Right lung (tissue), 2 donors: ENCODE measurements at regions not wholly inside any gene's neighbourhood (a gene's known extent, or its start where the extent isn't known, plus 50 kb on each side); places are given as distances from the start of the nearest gene placed in this dataset.
"Not testable (repeated sequence)": the region's sequence is repeated elsewhere in the genome, so short reads cannot be mapped to it uniquely, and the experiment has no call there.

Source experiments
- DNase-seq, 2 donors: peaks; one replicate each; pipeline ENCODE4 v3.0.0-alpha.2; 2013

DNA sequence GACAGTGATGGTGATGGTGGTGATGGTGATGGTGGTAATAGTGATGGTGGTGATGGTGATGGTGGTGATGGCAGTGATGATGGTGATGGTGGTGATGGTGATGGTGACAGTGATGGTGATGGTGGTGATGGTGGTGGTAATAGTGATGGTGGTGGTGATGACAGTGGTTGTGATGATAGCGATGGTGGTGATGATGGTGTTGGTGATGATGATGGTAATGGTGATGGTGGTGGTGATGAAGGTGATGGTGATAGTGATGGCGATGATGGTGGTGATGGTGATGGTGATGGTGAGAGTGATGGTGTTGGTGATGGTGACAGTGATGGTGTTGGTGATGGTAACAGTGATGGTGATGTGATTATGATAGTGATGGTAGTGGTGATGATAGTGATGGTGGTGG, 94.3 kb downstream of the ASB1 start:
- no peak for DNase-seq

DNA sequence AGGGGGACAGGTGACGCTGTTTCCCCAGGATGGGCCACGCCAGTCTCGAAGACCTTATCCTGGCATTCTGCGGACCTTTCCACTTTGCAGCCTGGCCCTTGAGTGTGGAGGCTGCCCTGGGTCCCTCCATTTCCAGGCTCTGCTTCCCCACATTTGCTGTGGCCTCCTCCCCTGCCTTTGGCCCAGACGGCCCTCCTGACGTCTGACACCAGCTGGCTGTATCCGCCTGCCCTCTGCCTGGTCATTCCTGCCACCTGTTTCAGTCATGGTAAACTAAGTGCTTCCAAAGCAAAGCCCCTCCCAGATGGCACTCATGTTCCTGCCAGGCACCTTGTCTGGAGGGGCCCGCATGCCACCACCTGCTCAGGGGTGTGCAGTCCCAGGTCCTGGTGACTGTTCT, 95.1 kb downstream of the ASB1 start:
- no peak for DNase-seq

DNA sequence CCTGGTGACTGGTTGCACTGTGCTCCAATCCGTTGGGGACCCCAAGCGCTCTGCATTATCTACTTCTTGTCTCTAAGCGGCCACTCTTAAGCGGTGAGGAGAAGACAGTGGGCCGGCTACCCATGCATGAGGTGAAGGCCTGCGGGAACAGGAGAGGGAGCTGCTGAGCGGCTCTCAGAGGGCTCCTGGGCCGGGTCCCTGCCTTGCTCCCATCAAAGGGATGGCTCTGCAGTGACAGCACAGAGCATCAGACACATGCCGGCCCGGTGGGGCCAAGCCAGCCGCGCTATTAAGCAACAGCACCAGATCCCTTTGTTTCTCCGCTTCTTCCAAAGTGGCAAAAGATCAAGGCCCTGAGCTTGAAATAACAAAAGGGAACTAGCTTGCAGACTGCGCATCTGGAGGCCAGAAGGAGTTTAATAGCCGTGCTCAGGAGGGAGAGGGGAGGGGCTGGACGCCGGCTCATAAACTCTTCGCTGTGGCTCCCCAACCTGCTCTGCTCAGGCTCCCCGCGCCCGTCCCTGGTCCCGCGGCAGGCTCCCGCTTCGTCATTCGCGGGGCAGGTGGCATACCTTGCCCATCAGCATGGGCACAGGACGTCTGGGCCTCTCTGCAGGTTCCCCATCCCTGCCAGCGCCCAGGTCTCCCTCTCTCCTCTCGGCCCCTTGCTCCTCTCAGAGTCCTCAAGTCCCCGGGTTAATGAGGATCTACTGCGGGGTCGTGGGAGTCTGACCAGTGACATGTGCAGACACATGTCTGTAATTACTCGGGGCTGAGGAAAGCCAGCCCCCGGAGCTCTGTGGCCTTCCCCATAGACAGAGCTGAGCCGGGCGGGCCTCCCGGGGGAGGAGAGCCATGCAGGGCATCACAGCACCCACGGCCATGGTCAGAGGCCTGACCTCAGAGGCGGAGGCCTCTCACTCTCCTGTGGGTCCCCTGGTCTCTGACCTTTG, 96.7 kb downstream of the ASB1 start:
- DNase-seq: peak in 1 of 2 donors; percentile 25

DNA sequence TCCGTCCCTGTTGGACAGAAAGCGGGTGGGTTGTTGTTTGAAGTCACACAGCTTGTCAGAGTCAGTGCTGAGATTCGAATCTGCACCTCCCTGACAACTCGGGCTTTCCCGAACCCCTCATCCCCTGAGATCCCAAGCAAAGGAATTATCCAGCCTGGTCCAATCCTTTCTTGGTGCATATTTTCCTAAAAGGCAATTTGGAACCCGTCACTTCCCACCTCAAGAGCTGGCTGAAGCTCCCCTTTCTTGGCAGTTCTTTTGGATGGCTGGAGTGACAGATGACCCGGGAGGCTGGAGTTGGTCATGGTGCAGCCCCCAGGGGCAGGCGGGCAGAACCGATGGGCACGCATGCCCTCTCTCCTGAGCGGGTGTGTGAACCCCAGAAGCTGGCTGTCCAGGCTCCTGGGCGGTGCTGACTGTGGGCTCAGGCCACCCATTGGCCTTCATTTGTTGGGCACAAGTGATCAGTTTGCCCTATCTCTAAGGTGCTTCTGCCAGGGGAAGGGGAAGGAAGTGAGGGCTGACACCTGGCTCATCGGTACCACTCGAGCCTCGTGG, 97.8 kb downstream of the ASB1 start:
- DNase-seq: no peak

DNA sequence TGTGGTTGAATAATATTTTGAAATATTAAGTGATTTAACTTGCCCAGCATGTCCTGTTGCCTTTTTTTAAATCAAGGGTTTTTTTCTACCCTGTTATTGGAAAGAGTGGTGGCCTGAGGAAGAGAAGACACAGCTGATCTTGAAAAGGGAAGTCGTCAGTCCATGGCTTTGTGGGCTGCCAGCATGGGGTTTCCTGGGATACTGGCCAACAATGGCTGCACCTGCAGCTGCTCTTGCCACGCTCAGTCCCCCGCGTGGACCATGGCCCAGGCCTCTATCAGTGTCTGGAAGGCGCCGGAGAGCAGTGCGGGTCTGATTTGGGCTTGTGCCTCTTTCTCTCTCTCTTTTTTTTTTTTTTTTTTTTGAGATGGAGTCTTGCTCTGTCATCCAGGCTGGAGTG, 99.3 kb downstream of the ASB1 start:
- DNase-seq: peak; percentile 55 to 58

DNA sequence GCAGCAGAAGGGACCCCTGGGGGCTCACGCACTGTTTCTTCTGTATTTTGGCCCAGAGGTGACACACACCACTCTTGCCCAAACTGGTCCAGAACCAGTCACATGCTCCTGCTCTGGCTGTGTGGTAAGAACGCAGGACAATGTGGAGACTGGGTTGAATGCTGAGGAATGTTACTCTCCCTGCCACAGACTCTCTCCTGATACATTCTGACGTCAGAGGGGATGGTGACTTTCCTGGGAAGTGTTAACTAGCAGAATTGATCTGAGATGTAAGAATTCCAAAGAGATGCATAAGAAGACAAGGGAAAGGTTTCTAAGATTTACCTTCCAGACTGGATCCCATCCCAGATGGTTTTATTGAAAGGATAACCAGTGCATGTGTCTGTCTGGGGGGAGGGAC, 100.8 kb downstream of the ASB1 start:
- DNase-seq: no peak

DNA sequence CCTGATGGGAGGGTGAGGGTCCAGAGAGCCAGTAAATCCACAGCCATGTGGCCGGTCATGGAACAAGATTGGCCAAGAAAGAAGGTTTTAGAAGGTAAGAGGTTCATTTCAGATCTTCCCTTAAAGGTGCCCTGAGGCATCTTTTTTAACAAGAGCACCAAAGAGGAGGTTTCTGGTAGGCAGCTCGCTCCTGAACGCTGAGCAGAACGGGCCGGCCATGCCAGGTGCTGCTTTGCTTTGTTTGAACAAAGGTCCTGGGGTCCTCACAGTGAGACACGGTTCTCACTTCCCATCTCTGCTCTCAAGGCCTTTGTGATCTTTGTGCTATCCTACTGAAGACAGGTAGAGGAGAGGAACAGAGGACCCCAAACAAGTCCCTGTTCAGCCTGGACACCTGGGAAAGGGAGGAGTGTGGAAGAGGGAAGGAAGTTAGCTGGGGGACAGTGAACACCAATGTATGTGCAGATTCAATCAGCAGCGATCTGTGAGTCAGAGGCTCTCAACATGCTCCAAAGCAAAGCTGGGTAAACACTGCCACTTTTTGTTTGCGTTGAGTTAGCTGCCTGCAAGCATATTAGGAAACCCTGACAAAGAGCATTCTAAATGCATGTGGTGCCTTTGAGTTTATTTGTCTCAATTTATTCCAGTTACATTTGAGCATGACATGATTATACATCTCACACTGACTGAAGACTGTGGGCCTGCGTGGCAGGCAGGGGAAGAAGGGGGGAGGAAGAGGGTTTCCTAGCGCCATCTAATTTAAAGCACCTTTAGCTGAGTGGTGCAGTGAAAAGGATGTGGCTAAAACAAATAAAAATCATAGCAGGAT, 102.4 kb downstream of the ASB1 start:
- peak in 1 of 2 donors; percentile 11 for DNase-seq

DNA sequence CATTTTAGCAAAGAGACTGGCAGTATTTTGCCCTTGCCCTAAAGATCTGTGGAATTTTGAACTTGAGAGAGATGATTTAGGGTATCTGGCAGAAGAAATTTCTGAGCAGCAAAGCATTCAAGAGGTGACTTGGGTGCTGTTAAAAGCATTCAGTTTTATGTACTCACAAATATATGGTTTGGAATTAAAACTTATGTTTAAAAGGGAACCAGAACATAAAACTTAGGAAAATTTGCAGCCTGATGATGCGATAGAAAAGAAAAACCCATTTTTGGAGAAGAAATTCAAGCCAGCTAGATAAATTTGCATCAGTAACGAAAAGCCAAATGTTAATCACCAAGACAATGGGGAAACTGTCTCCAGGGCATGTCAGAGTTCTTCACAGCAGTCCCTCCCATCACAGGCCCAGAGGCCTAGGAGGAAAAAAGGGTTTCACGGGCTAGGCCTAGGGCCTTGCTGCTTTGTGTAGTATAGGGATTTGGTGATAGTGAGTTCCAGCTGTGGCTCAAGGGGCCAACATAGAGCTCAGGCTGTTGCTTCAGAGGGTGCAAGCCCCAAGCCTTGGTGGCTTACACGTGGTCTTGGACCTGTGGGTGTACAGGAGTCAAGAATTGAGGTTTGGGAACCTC, 104.4 kb downstream of the ASB1 start:
- DNase-seq: not testable (repeated sequence)

DNA sequence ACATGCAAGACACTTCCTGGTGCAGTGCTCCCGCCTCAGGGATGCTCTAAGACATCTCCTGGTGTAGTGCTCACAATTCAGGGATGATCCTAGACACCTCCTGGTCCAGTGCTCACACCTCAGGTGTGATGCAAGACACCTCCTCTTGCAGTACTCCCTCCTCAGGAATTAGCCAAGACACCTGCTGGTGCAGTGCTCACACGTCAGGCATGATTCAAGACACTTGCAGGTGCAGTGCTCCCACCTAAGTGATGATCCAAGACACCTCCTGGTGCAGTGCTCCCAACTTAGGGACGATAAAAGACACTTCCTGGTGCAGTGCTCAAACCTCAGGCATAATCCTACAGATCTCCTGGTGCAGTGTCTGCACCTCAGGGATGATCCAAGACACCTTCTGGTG, 117.0 kb downstream of the ASB1 start:
- DNase-seq: not testable (repeated sequence)

DNA sequence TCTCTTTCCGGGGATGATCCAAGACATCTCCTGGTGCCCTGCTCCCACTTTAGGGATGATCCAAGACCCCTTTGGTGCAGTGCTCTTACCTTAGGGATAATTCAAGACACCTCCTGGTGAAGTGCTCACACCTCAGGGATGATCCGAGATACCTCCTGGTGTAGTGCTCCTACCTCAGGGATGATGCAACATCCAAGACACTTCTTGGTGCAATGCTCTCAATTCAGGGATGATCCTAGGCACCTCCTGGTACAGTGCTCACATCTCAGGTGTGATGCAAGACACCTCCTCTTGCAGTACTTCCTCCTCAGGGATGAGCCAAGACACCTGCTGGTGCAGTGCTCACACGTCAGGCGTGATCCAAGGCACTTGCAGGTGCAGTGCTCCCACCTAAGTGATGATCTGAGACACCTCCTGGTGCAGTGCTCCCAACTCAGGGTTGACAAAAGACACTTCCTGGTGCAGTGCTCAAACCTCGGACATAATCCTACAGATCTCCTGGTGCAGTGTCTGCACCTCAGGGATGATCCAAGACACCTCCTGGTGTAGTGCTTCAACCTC, 122.3 kb downstream of the ASB1 start:
- DNase-seq: no peak

DNA sequence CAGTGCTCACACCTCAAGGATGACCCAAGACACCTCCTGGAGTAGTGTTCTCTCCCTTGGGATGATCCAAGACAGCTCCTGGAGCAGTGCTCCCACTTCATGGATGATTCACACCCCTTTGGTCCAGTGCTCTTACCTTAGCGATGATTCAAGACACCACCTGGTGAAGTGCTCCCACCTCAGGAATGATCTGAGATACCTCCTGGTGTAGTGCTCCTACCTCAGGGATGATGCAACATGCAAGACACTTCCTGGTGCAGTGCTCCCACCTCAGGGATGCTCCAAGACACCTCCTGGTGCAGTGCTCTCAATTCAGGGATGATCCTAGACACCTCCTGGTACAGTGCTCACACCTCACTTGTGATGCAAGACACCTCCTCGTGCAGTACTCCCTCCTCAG, 123.1 kb downstream of the ASB1 start:
- DNase-seq: no peak

DNA sequence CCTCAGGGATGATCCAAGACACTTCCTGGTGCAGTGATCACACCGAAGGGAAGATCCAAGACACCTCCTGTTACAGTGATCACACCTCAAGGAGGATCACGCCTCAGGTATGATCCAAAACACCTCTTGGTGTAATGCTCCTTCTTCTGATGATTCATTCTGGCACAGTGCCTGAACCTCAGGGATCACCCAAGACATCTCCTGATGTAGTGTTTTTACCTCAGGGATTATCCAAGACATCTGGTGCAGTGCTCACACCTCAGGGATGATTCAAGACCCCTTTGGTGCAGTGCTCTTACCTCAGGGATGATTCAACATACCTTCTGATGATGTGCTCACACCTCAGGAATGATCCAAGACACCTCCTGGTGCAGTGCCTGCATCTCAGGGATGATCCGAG, 124.4 kb downstream of the ASB1 start:
- no peak for DNase-seq

DNA sequence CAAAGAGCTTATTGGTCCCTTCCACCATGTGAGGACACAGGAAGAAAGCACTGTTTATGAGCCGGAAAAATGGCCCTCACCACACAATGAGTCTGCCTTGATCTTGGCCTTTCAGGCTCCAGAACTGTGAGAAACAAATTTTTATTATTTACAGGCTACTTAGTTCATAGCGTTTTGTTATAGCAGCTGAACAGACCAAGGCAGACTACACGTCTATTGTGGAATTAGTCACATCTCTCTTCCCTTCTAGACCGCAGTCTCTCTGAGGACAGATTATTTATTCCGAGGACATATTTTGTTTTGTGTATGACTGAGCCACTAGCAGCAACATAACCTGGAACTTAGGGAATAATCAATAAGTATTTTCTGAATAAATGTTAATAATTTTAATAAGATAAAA, 125.5 kb downstream of the ASB1 start:
- no peak for DNase-seq

DNA sequence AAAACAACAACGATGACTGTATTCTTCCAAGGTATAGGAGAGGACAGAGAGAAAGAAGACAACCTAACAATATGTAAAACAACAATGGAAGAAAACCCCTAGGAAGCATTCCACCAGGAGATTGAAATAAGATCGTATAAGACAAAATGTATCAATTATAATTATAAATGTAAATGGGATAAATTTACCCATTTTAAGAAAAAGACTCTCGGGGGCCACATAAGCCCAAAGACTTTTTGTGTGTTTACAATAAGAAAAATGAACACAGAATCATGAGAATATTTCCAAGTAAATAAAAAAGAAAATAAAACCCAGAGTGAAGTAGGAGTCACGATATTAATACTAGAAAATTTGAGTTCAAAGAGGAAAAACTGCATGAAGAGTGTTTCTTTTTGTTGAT, 126.4 kb downstream of the ASB1 start:
- no peak for DNase-seq

DNA sequence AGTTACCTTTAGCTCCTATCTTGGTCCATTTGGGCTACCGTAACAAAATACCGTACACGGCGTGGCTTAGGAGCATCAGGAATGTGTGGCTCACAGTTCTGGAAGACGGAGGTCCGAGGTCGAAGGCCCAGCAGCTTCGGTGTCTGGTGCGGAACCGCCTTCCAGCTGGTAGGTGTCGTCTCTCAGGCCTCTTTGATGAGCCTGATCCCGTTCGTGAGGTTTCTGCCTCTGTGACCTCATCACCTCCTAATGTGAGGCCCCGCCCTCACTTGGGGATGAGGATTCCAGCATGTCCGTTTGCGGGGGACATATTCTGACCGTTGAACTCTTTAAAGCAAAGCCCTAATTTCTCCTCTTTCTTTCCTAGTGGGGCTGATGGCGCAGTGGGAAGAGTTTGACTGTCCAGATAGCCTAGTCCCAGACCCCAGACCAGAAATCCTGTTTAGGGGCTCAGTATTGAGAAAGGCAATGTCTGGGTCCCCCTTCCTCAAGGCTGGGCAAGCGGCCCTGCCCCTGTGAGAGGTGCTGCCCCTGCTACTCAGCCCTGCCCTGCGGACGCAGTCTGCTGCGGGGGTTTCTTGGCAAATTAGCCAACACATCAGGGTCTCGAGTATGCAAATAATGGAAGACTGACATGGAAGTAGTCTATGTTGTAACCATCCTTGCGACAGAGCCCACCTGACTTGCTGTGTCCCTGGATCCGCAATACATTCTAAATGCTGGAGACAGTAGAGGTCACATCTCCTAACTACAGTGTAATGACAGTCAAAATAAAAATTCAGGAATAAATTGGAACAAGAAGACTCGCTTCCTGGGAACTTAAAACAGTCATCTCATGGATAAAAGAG, 128.0 kb downstream of the ASB1 start:
- DNase-seq: no peak

DNA sequence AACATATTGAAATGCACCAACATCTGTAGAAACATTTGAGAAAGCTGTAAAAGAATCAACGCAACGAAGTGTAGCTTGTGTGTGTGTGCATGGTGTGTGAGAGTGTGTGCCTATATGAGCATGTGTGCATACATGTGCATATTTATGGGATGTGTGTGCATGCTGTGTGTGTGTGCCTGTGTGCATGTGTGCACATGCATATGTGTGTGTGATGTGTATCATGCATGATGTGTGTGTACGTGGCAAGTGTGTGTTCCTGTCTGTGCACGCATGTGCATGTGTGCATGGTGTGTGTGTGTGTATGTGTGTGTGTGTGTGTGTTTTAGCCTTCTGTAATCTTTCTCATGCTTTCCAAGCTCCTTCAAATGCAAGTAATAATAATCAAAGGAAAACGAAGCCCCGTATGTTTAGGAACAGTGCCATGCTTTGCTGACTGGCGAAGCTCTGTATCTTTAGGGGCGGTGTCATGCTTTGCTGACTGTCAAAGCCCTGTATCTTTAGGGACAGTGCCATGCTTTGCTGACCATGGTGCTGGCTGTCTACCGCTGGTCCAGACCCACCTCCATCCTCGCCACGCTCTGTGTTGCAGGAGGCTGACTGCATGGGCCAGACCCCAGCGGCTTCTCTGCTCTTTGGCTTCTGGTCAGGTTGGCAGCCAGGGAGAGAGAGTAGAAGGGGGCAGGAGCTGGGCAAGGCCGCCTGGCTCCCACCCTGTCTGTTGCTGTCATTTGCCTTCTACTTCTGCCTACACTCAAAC, 129.2 kb downstream of the ASB1 start:
- DNase-seq: no peak

DNA sequence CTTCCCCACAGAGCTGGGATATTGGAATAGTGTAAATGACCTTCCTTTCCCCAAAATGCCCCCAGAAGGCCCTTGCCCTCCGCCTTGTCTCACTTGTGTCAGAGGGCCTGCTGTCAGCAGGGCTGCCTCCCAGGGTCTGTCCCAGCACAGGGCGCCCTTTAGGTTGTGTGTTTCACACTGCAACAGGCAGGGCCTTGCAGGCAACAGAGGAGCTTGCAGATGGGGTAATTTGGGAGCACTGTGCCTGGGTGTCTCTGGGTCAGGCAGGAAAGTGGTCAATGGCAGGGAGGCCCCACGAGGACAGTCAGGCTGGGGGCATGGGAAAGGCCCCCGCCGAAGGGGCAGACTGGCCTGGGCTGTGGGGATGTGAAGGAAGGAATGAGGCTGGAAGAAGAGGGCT, 130.7 kb downstream of the ASB1 start:
- no peak for DNase-seq

DNA sequence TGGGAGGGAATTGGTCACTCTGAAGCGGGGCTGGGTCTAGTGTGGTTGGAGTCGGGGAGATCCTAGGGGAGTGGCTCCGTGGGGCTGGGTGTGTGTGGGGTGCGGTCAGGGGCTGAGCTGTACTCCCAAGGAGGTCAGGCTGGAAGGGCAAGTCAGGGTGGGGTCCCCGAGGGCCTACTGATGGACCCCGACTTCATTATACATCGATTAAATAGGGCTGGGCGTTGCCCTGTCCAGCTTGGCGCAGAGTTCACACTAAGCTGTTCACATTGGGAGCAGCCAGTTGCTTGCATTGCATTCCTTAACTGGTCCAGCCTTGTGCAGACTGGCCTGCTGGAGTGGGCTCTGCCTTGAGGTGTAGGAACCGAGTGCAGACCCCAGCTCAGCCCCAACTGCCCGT, 131.2 kb downstream of the ASB1 start:
- DNase-seq: no peak

DNA sequence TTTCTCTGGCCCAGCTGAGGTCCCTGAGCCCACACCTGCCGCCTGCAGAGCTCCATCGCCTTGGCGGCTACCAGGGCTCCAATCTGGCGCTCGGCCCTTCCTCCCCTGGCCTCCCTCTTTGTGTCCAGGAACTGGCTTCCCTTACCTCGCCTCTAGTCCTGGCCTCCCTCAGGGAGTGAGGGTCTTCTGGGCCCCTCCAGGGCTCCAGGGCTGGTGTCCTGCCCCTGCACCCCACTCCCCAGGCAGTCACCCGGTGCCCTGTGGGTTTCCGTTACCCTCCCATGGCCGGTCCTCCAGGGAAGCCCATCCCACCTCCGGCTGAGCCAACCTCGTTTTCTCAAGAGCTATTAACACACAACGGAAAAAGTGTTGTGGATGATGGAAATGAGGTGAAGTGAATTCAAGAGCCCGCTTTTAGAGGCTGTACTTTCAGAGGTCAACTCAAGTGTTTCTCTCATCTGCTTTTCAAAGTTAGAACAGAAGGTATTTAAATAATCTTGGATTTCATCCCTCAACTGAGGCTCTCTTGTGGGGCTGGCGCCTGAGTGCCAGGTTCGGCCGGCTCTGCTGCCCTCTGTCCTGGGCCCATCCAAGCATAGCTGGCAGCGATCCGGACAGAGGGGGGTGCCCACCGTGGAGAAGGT, 131.9 kb downstream of the ASB1 start:
- peak; percentile 54 to 55 for DNase-seq

DNA sequence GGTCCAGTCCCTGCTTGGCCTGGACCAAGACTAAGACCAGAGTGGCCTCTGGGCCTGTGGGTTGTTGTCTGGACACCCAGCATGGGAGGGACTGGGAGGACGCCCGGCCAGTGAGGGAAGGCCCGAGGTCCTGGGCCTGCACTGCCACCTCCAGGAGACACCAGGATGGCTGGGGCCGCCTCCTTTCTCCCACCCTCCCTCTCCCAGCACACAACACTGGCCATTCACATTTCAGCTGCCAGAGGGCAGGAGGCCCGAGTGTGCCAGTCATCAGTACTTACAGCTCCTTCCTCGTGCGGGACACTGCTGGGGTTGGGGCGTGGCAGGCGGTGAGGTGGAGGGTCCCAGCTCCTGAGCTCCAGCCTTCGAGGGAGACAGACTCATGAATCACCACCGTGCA, 133.5 kb downstream of the ASB1 start:
- no peak for DNase-seq
